Neuronal stem cell (in vitro differentiated cells): ENCODE measurements at regions not wholly inside any gene's neighbourhood (a gene's known extent, or its start where the extent isn't known, plus 50 kb on each side); places are given as distances from the start of the nearest gene placed in this dataset.

Experiments used
- DNase-seq: peaks from one replicate; pipeline ENCODE4 v3.0.0-alpha.2; 2013; ENCODE audit warnings: low spot score
- H2AFZ ChIP-seq: one replicate; pipeline ENCODE4 v1.6.1; 2013; ENCODE audit warnings: mild to moderate bottlenecking, low read length, inconsistent platforms
- H2AK5ac ChIP-seq: 2 replicates; pipeline ENCODE4 v1.6.1; 2013; ENCODE audit warnings: low read depth, mild to moderate bottlenecking, inconsistent platforms, low read length, moderate library complexity, mixed read lengths
- H2BK120ac ChIP-seq: 2 replicates; pipeline ENCODE4 v1.6.1; 2013; ENCODE audit warnings: low read depth, mild to moderate bottlenecking, inconsistent platforms, low read length, moderate library complexity, mixed read lengths
- H2BK12ac ChIP-seq: one replicate; pipeline ENCODE4 v1.6.1; 2013; ENCODE audit warnings: low read length, inconsistent platforms
- H2BK15ac ChIP-seq: 2 replicates; pipeline ENCODE4 v1.6.1; 2013; ENCODE audit warnings: mild to moderate bottlenecking, low read length, inconsistent platforms, mixed read lengths
- H2BK5ac ChIP-seq: one replicate; pipeline ENCODE4 v1.6.1; 2013; ENCODE audit warnings: inconsistent platforms, mild to moderate bottlenecking, low read length, moderate library complexity
- H3K14ac ChIP-seq: one replicate; pipeline ENCODE4 v1.6.1; 2013; ENCODE audit warnings: low read length, inconsistent platforms
- H3K18ac ChIP-seq: 2 replicates; pipeline ENCODE4 v1.6.1; 2013; ENCODE audit warnings: low read length, inconsistent platforms
- H3K23ac ChIP-seq: 2 replicates; pipeline ENCODE4 v1.6.1; 2013; ENCODE audit warnings: low read depth, mild to moderate bottlenecking, mixed read lengths, low read length, inconsistent platforms; ENCODE audit not compliant: poor library complexity
- H3K27ac ChIP-seq: replicated peaks from 3 replicates; pipeline ENCODE4 v1.5.1; 2013; ENCODE audit warnings: low read length, inconsistent platforms
- H3K27me3 ChIP-seq, 3 experiments: 2 replicates each; pipeline ENCODE4 v1.6.1; 2013; ENCODE audit warnings: low read length in 3 of 3, mild to moderate bottlenecking in 2 of 3, inconsistent platforms in 1 of 3, low read depth in 1 of 3, mixed read lengths in 1 of 3, moderate library complexity in 1 of 3; ENCODE audit not compliant: control insufficient read depth in 3 of 3, insufficient read depth in 3 of 3
- H3K36me3 ChIP-seq, 2 donors: replicated peaks in 1 of 2; 2 replicates each; pipeline ENCODE4 v1.6.1; 2013; ENCODE audit warnings: low read length in 2 of 2; ENCODE audit not compliant: control insufficient read depth in 2 of 2, insufficient read depth in 2 of 2
- H3K4ac ChIP-seq: 2 replicates; pipeline ENCODE4 v1.6.1; 2013; ENCODE audit warnings: inconsistent platforms, mild to moderate bottlenecking, low read length, moderate library complexity
- H3K4me1 ChIP-seq, 2 donors: 1 replicate in 1 of 2; 2 replicates in 1 of 2; pipeline ENCODE4 v1.6.1; 2013; ENCODE audit warnings: low read length in 2 of 2, low read depth in 1 of 2; ENCODE audit not compliant: control insufficient read depth in 2 of 2, insufficient read depth in 1 of 2
- H3K4me2 ChIP-seq: one replicate; pipeline ENCODE4 v1.6.1; 2013; ENCODE audit warnings: mild to moderate bottlenecking, low read length, inconsistent platforms; ENCODE audit not compliant: insufficient read depth, poor library complexity, severe bottlenecking
- H3K4me3 ChIP-seq, 2 donors: 2 replicates each; pipeline ENCODE4 v1.5.1; 2013; ENCODE audit warnings: low read length in 2 of 2, mild to moderate bottlenecking in 2 of 2, inconsistent platforms in 1 of 2, moderate library complexity in 1 of 2
- H3K79me1 ChIP-seq: one replicate; pipeline ENCODE4 v1.6.1; 2013; ENCODE audit warnings: low read depth, mild to moderate bottlenecking, inconsistent platforms, low read length, moderate library complexity
- H3K9ac ChIP-seq: one replicate; pipeline ENCODE4 v1.6.1; 2013; ENCODE audit warnings: mild to moderate bottlenecking, low read depth, low read length, inconsistent platforms; ENCODE audit not compliant: poor library complexity
- H3K9me3 ChIP-seq, 2 donors: replicated peaks in 1 of 2; 2 replicates each; pipeline versions ENCODE3 to v1.6.1; 2013; ENCODE audit warnings: low read length in 2 of 2, mild to moderate bottlenecking in 2 of 2, inconsistent platforms in 1 of 2, low read depth in 1 of 2, mixed read lengths in 1 of 2, moderate library complexity in 1 of 2; ENCODE audit not compliant: control insufficient read depth in 2 of 2, insufficient read depth in 1 of 2
- H4K8ac ChIP-seq: one replicate; pipeline ENCODE4 v1.6.1; 2013; ENCODE audit warnings: low read depth, mild to moderate bottlenecking, inconsistent platforms, low read length, moderate library complexity
- H4K91ac ChIP-seq: one replicate; pipeline ENCODE4 v1.6.1; 2013; ENCODE audit warnings: low read length, low read depth, mild to moderate bottlenecking, inconsistent platforms; ENCODE audit not compliant: poor library complexity
- WGBS, 2 donors: extraction: QIAGEN DNeasy Blood & Tissue Kit; methylation state at CpG; one replicate each; pipeline ENCODE4 v1.1.7; 2013; ENCODE audit warnings: missing lambda C conversion rate in 2 of 2, mixed read lengths in 1 of 2; ENCODE audit not compliant: insufficient read length in 2 of 2, insufficient replicate concordance in 1 of 2; ENCODE audit errors: extremely low coverage in 2 of 2; 5-methylcytosine and 5-hydroxymethylcytosine counted together

- no peak overlapping the region for H4K91ac ChIP-seq
- WGBS, 2 donors: no CpG with 5 or more reads among the region's 36 CpGs
- H2AFZ ChIP-seq: peak overlapping the region; percentile 88
- H3K4ac ChIP-seq: no peak overlapping the region
- H3K27ac ChIP-seq: no peak overlapping the region
- no peak overlapping the region for H3K9ac ChIP-seq
- no peak overlapping the region for H2BK12ac ChIP-seq
- H3K4me2 ChIP-seq: no peak overlapping the region
- peak overlapping the region; percentile 35 for H2BK15ac ChIP-seq
- H3K18ac ChIP-seq: peak overlapping the region; percentile 56
- H3K36me3 ChIP-seq: no peaks in the 10 kb centered on the region
- H3K9me3 ChIP-seq: no peaks in the 10 kb centered on the region
- no peak overlapping the region for H3K23ac ChIP-seq
- no peak for DNase-seq
- H3K4me1 ChIP-seq: peaks cover 5 to 26% of the 10 kb centered on the region in 2 donors
- no peak overlapping the region for H3K4me3 ChIP-seq
- H3K14ac ChIP-seq: peak overlapping the region; percentile 57
- no peak overlapping the region for H2BK120ac ChIP-seq
- no peaks in the 10 kb centered on the region for H3K79me1 ChIP-seq
- H3K27me3 ChIP-seq: peaks cover 0 to 21% (median 0%) of the 10 kb centered on the region in 3 experiments
- H2BK5ac ChIP-seq: no peak overlapping the region
- H4K8ac ChIP-seq: no peak overlapping the region
- H2AK5ac ChIP-seq: peak overlapping the region; percentile 21
Observed at GRCh38 chr16:85162478-85163277, 50.4 kb upstream of the CIBAR2 start.

DNA sequence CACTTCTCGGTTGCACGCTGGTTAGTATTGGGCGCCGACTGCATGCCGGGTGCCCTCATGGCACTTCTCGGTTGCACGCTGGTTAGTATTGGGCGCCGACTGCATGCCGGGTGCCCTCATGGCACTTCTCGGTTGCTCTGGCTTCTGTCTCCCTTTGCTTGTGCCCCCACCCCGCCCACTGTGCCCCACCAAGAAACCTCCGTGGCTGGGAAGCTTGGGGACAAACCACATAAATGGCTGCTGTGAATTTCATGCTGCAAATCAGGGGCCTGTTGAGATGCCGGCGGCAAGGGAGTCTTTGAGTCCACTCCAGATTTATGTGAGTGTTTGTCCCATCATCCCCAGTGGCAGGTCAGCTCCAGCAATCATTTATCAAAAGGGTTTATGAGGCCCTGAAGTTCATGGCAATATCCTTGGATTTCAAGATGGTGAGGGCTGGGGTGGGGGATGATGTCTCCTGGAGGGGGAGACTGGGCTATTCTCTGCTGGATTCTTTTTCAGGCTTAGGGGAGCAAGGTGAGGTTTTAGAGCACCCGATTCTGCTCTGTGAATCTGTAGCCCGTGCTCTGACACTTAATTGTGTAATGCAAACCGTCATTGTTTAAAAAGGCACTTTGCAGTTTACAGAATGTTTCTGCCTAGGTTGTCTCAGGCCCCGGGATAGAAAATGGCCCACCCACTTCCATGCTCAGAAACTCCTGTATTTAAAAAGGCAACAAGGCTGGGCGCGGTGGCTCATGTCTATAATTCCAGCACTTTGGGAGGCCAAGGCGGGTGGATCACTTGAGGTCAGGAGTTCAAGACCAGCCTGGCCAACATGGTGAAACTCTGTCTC lies 51.2 kb upstream of the CIBAR2 start:
- H3K79me1 ChIP-seq: no peaks in the 10 kb centered on the region
- H4K8ac ChIP-seq: no peak overlapping the region
- peaks cover 0 to 24% (median 2%) of the 10 kb centered on the region in 3 experiments for H3K27me3 ChIP-seq
- no peak overlapping the region for H3K4me2 ChIP-seq
- no peaks in the 10 kb centered on the region for H3K36me3 ChIP-seq
- WGBS, 2 donors: no CpG with 5 or more reads among the region's 22 CpGs
- H4K91ac ChIP-seq: no peak overlapping the region
- H2BK12ac ChIP-seq: no peak overlapping the region
- H2BK120ac ChIP-seq: no peak overlapping the region
- H3K27ac ChIP-seq: no peak overlapping the region
- no peak overlapping the region for H3K14ac ChIP-seq
- no peak overlapping the region for H2BK5ac ChIP-seq
- H3K9me3 ChIP-seq: no peaks in the 10 kb centered on the region
- no peak overlapping the region for H3K4me3 ChIP-seq
- peaks cover 3 to 24% of the 10 kb centered on the region in 2 donors for H3K4me1 ChIP-seq
- H2AK5ac ChIP-seq: no peak overlapping the region
- H3K9ac ChIP-seq: no peak overlapping the region
- no peak for DNase-seq
- no peak overlapping the region for H2BK15ac ChIP-seq
- H3K18ac ChIP-seq: no peak overlapping the region
- no peak overlapping the region for H2AFZ ChIP-seq
- no peak overlapping the region for H3K4ac ChIP-seq
- no peak overlapping the region for H3K23ac ChIP-seq

DNA sequence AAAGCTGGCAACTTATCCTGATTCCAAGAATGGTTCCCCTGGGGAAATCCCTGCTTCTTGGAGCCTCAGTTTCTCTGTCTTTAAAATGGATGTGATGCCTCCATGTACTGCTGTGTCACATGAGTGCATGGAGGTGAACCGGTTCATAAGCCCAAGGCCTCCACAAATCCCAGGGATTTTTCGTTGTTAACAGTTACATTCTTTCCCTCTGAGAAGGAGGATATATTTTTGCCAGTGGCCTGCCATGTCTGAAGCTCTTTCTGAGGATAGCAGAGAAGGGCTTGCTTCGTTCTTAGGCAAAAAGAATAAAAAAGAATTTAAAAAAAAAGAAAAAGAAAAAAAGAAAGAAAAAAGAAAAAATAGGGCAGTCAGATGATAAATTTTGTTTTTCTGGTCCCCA lies 52.2 kb upstream of the CIBAR2 start:
- H2AFZ ChIP-seq: no peak overlapping the region
- DNase-seq: no peak
- H3K9me3 ChIP-seq: no peaks in the 10 kb centered on the region
- no peak overlapping the region for H3K9ac ChIP-seq
- no peak overlapping the region for H4K8ac ChIP-seq
- no CpG with 5 or more reads among the region's 3 CpGs for WGBS, 2 donors
- H3K18ac ChIP-seq: no peak overlapping the region
- no peak overlapping the region for H2AK5ac ChIP-seq
- peaks cover 0 to 25% (median 2%) of the 10 kb centered on the region in 3 experiments for H3K27me3 ChIP-seq
- H3K79me1 ChIP-seq: no peaks in the 10 kb centered on the region
- H3K4me3 ChIP-seq: no peak overlapping the region
- H3K4me2 ChIP-seq: no peak overlapping the region
- no peak overlapping the region for H3K23ac ChIP-seq
- H2BK12ac ChIP-seq: no peak overlapping the region
- H3K36me3 ChIP-seq: no peaks in the 10 kb centered on the region
- no peak overlapping the region for H4K91ac ChIP-seq
- no peak overlapping the region for H3K27ac ChIP-seq
- no peak overlapping the region for H2BK120ac ChIP-seq
- peaks cover 3 to 20% of the 10 kb centered on the region in 2 donors for H3K4me1 ChIP-seq
- H3K4ac ChIP-seq: no peak overlapping the region
- no peak overlapping the region for H2BK5ac ChIP-seq
- H2BK15ac ChIP-seq: no peak overlapping the region
- H3K14ac ChIP-seq: no peak overlapping the region
